RPMI7951 (cell line): ENCODE measurements at regions not wholly inside any gene's neighbourhood (a gene's known extent, or its start where the extent isn't known, plus 50 kb on each side); places are given as distances from the start of the nearest gene placed in this dataset.
"Not testable (repeated sequence)": the region's sequence is repeated elsewhere in the genome, so short reads cannot be mapped to it uniquely, and the experiment has no call there.

Source experiments
- DNase-seq: peaks from one replicate; pipeline ENCODE4 v3.0.0-alpha.2; 2012; ENCODE audit warnings: low read depth

DNA sequence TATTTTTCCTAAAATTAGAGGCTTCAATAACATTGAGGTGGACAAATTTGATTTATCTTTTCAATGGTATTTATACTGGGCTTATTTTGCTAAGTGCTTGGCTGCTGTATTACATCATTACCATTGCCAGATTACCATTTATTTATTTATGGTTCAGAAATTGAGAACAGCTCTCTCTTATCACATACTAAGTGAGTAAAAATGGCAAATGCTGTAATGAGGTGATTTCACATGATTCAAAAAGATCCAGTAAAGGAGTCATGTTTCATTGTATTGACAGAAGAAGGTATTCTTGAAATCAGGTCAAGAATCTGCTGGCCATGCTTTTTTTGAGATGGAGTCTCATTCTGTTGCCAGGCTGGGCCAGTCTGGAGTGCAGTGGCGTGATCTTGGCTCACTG is 322.6 kb downstream of the KIF20B start:
- no peak for DNase-seq

DNA sequence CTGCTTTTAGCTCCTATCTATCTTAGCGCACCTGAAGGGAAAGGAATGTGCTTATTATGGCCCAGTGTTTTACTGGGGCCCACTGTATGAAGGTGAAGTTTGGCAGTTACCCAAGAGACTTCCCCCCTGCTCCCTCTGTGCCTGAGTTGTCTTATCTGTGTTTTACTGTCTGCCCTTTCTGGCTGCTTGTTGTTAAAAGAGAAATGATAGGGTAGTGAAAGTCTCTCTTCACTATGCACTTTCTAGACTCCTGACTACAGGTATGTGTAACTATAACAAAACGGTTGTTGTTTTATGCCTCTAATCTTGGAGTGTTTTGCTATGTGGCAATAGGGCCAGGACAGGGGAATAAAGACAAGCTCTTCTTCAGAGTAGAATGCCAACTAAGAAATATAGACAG is 326.9 kb downstream of the KIF20B start:
- no peak for DNase-seq

DNA sequence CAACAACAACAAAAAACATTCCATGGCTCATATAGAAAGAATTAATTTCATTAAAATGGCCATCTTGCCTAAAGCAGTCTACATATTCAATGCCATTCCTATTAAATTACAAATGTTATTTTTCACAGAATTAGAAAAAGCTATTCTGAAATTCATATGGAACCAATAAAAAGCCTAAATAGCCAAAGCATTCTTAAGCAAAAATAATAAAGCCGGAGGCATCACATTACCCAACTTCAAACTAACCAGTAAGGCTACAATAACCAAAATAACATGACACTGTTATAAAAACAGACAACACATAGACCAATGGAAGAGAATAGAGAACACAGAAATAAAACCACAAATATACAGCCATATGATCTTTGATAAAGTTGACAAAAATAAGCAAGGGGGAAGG is 330.4 kb downstream of the KIF20B start:
- DNase-seq: peak; percentile 25

GRCh38 chr10:90032519-90032918 is 331.1 kb downstream of the KIF20B start:
- DNase-seq: peak; percentile 64

- DNase-seq: not testable (repeated sequence)
These were observed 333.5 kb downstream of the KIF20B start for GRCh38 chr10:90034862-90035261.

- DNase-seq: no peak
These were observed 340.2 kb downstream of the KIF20B start for GRCh38 chr10:90041585-90041984.

DNA sequence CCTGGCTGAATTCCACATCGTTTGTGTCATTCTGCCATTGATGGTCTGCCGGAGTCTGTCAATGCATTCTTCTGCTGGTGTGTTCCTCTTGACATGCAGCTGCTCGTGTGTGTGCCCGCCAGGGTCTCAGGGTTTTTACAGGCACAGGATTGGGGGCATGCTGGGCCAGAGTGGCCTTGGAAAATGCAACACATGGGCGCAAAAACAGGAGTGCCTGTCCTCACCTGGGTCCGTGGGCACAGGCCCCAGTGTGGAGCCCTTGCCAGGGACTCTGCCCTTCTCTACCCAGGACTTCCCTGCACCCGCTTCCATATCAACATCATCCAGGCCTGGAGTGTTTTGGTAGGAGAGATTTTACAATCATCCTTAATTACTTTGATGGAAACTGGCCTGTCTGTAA is 340.7 kb downstream of the KIF20B start:
- no peak for DNase-seq

GRCh38 chr10:90047243-90047729 is 345.9 kb downstream of the KIF20B start:
- no peak for DNase-seq

- DNase-seq: no peak
These were observed 349.7 kb downstream of the KIF20B start for GRCh38 chr10:90051053-90051452.

DNA sequence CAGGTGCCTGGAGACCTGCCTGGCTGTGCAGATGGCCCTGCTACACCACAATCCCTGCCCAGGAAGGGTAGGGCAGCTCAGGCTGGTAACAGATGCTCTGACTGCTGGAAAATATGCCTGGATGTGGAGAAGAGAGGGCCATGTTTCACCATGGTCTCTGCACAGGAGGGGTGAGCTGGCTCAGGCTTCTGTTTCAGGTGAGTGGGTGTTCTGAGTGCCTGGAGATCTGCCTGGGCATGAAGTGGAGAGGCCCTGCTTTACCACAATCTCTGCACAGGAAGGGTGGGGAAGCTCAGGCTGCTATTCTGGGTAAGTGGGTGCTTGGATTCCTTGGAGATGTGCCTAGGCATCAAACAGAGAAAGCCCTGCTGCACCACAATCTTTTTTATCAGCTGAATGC is 350.1 kb downstream of the KIF20B start:
- no peak for DNase-seq

DNA sequence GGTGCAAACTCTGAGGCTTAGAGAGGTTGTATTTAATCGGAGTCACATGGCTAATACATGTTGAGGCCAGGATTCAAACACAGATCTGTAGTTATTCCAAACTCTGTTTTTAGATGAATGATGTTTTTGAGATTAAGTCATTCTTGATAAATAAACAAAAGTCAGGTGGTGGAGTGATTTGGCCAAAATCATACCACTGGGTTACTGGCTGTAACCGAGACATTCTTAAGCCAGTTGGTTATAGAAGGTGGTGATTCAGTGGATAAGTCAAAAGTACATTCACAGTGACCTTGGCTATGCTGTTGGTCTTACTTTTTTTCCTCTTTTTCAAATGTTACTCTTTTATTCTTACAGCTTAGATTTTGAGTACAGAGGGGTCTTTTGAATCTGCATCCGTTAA is 361.4 kb downstream of the KIF20B start:
- DNase-seq: peak; percentile 31

- DNase-seq: peak; percentile 21
These were observed 362.9 kb downstream of the KIF20B start for GRCh38 chr10:90064295-90064694.

GRCh38 chr10:90066435-90066834 is 365.0 kb downstream of the KIF20B start:
- no peak for DNase-seq

- no peak for DNase-seq
These were observed 374.6 kb downstream of the KIF20B start for GRCh38 chr10:90075995-90076394.

DNA sequence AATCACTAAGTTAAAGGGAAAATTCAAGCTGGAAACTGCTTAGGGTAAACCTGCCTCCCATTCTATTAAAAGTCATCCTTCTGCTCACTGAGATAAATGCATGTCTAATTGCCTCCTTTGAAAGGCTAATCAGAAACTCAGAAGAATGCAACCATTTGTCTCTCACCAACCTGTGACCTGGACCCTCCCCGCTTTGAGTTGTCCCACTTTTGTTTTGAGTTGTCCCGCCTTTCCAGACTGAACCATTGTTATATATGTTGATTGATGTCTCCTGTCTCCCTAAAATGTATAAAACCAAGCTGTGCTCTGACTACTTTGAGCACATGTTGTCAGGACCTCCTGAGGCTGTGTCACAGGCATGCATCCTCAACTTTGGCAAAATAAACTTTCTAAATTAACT is 378.4 kb downstream of the KIF20B start:
- DNase-seq: no peak

DNA sequence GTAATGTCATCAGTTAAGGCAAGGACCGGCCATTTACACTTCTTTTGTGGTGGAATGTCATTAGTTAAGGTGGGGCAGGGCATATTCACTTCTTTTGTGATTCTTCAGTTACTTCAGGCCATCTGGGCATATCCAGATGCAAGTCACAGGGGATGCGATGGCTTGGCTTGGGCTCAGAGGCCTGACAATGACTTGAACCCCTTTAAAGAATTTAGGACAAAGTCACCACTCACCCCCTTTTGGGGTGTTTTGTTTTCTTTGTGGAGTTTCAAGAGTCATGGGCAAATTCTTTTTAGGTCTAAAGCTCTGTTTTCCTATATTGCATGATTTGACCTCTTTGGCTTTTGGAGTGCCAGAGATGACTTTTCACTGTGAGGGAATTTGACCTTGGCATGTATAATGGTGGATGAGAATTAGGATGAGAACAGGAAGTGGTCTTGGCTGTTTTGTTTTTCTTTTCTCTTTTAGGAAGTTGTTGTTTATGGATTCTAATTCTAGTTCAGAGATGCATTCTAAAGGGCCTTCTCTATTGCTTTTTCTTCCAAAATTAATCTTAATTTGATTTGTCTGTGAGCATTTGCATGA is 385.3 kb downstream of the KIF20B start:
- DNase-seq: peak; percentile 48

DNA sequence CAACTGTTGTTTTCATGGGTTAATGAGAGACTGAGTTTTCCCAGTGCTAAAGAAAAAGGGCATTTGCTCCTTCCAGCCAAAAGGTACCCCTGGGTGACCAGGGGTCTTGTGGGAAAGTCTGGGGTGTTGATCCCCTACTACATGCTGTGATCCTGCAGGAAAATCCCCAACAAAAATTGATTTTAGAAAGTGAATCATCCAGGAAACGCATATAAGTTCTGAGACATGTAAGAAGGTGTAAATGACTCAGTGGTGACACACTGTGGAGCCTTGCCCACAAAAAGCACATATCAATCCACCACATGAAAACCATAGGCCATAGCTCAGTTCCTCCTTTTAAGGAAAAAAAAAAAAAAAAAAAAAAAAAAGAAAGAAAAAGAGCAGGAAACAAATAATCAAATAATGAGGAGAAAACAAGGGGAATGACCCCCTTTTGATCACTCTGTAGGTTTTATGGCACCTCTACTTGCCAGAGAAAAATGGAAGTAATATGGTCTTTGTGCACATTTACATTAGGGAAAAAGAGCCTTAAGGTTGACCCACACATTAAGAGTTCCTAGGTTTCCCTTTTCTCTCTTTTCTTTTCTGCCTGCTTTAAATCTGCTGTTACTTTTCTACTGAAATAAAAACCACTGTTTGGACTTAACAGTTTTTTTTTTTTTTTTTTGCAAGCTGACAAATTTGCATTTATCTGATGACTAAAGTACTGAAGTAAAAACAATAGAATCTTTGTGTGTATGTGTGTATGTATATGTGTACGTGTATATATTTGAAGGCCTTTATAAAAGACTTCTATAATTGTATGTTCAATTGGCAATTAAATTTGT is 386.0 kb downstream of the KIF20B start:
- peak; percentile 92 for DNase-seq

- no peak for DNase-seq
These were observed 386.6 kb downstream of the KIF20B start for GRCh38 chr10:90088024-90088317.

DNA sequence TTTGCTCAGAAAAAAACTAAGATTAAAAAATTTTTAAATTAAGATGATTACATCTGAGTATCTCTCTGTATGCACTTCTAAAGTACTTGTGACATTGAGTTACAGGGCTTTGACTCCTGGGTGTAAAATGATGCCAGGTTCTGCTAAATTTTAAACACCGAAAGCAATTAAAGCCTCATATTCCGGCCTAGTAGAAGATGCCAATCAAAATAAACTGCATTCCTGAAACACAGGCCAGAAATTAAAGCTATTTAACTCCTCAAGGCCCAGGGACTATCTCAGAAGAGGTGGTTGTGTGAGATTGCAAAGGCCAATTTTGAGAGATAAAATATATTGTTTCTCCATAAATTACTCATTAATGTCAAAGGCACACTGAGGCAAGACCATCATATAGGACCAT is 388.3 kb downstream of the KIF20B start:
- DNase-seq: no peak

- no peak for DNase-seq
These were observed 394.8 kb downstream of the KIF20B start for GRCh38 chr10:90096196-90096595.

DNA sequence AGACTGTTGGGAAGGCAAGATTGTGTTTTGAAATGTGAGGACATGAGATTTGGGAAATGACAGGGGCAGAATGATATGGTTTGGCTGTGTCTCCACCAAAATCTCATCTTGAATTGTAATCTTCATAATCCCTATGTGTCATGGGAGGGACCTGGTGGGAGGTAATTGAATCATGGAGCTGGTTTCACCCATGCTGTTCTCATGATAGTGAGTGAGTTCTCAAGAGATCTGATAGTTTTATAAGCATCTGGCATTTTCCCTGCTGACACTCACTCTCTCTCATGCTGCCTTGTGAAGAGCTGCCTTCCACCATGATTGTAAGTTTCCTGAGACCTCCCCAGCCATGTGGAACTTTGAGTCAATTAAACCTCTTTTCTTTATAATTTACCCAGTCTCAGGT is 406.2 kb downstream of the KIF20B start:
- DNase-seq: not testable (repeated sequence)

GRCh38 chr10:90111671-90112070 is 410.3 kb downstream of the KIF20B start:
- peak; percentile 81 for DNase-seq

GRCh38 chr10:90112681-90113080 is 411.3 kb downstream of the KIF20B start:
- DNase-seq: peak; percentile 42

DNA sequence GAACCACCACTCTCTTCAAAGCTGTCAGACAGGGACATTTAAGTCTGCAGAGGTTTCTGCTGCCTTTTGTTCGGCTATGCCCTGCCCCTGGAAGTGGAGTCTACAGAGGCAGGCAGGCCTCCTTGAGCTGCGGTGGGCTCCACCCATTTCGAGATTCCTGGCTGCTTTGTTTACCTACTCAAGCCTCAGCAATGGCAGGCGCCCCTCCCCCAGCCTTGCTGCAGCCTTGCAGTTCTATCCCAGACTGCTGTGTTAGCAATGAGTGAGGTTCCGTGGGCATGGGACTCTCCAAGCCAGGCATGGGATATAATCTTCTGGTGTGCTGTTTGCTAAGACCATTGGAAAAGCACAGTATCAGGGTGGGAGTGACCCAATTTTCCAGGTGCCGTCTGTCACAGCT is 417.2 kb downstream of the KIF20B start:
- not testable (repeated sequence) for DNase-seq
